SH-SY5Y (cell line): ENCODE measurements at regions not wholly inside any gene's neighbourhood (a gene's known extent, or its start where the extent isn't known, plus 50 kb on each side); places are given as distances from the start of the nearest gene placed in this dataset.

ENCODE experiments used
- GATA2 ChIP-seq: IDR thresholded peaks from 2 replicates; pipeline ENCODE4 v1.6.1; 2011; ENCODE audit warnings: mild to moderate bottlenecking, low read depth, low read length
- GATA3 ChIP-seq: IDR thresholded peaks from 2 replicates; pipeline ENCODE4 v1.6.1; 2011; ENCODE audit warnings: low read depth, mild to moderate bottlenecking, low read length, moderate library complexity

GRCh38 chr1:55645270-55645669, 430.1 kb upstream of the USP24 start:
- TF ChIP-seq GATA2, result no peak
- TF ChIP-seq GATA3, result no peak
